Endothelial cell of umbilical vein (primary cell): ENCODE measurements at regions not wholly inside any gene's neighbourhood (a gene's known extent, or its start where the extent isn't known, plus 50 kb on each side); places are given as distances from the start of the nearest gene placed in this dataset.

Source experiments
- BruUV-seq: library from RNA; stranded (reverse); fragments of 400-500 nt; replicated peaks from 2 replicates; lab custom pipeline; 2021; lab: Mats Ljungman, UMichigan
- CTCF ChIA-PET: fragments of 300-600, 350-600 bp; sonication (Branson Sonifier 250); formaldehyde crosslinking; loops from one replicate; lab custom pipeline; 2021; ENCODE audit warnings: antibody characterized with exemption, inconsistent platforms; lab: Charles Lee
- POLR2A ChIA-PET: fragments of 300-600, 350-600 bp; sonication (Branson Sonifier 250); formaldehyde crosslinking; loops from one replicate; lab custom pipeline; 2021; ENCODE audit warnings: antibody characterized with exemption, inconsistent platforms; lab: Charles Lee
- DNase-seq: peaks from one replicate; pipeline ENCODE4 v3.0.0-alpha.2; 2011; ENCODE audit warnings: low read depth, low spot score
- FAIRE-seq: peaks from 2 replicates; lab custom pipeline; 2011; peaks lifted over from hg19 to GRCh38; lab: Jason Lieb, UNC
- H2AFZ ChIP-seq: 2 replicates; pipeline ENCODE4 v1.6.0; 2012; ENCODE audit warnings: low read depth, low read length, control low read depth, inconsistent platforms
- H3K27ac ChIP-seq: 2 replicates; pipeline ENCODE4 v1.5.1; 2011; ENCODE audit warnings: low read depth, mild to moderate bottlenecking, control low read depth, low read length, moderate library complexity; ENCODE audit not compliant: insufficient read depth
- H3K27me3 ChIP-seq, 2 experiments: 2 replicates each; pipeline versions ENCODE4 v1.6.0 to v1.6.1; 2011; ENCODE audit warnings: low read length in 2 of 2, mixed read lengths in 1 of 2; ENCODE audit not compliant: control insufficient read depth in 2 of 2, insufficient read depth in 2 of 2
- H3K36me3 ChIP-seq, 2 experiments: 2 replicates in 1 of 2; 3 replicates in 1 of 2; pipeline ENCODE4 v1.5.1; 2011; ENCODE audit warnings: low read length in 2 of 2, mild to moderate bottlenecking in 1 of 2, moderate library complexity in 1 of 2; ENCODE audit not compliant: control insufficient read depth in 2 of 2, insufficient read depth in 2 of 2; ENCODE audit errors: extremely low read depth in 1 of 2
- H3K4me1 ChIP-seq: 3 replicates; pipeline ENCODE4 v1.5.1; 2011; ENCODE audit warnings: mild to moderate bottlenecking, low read length; ENCODE audit not compliant: control insufficient read depth, insufficient read depth; ENCODE audit errors: extremely low read depth
- H3K4me2 ChIP-seq: 2 replicates; pipeline ENCODE4 v1.6.1; 2011; ENCODE audit warnings: low read length, control low read depth, mixed read lengths; ENCODE audit not compliant: insufficient read depth
- H3K4me3 ChIP-seq, 3 experiments: fragments of 200-600 bp in 1 of 3; sonication (generic), shearing (Covaris generic) in 1 of 3; replicated peaks in 1 of 3; 2 replicates each; pipeline ENCODE4 v1.5.1; 2011 to 2016; ENCODE audit warnings: control low read depth in 3 of 3, low read length in 3 of 3, mild to moderate bottlenecking in 2 of 3, inconsistent platforms in 1 of 3, low read depth in 1 of 3, moderate library complexity in 1 of 3; ENCODE audit not compliant: insufficient read depth in 1 of 3
- H3K79me2 ChIP-seq: 2 replicates; pipeline ENCODE4 v1.6.0; 2012; ENCODE audit warnings: low read length, inconsistent platforms; ENCODE audit not compliant: control insufficient read depth, insufficient read depth
- H3K9ac ChIP-seq: replicated peaks from 2 replicates; pipeline ENCODE3; 2011; ENCODE audit warnings: low read length, control low read depth; ENCODE audit not compliant: insufficient read depth; ENCODE audit errors: extremely low read depth
- H3K9me1 ChIP-seq: replicated peaks from 3 replicates; pipeline ENCODE4 v1.6.0; 2011; ENCODE audit warnings: mild to moderate bottlenecking, low read length; ENCODE audit not compliant: control insufficient read depth, insufficient read depth; ENCODE audit errors: extremely low read depth
- H3K9me3 ChIP-seq: replicated peaks from 2 replicates; pipeline ENCODE4 v1.5.1; 2012; ENCODE audit warnings: low read length, inconsistent platforms; ENCODE audit not compliant: control insufficient read depth, insufficient read depth
- H4K20me1 ChIP-seq: replicated peaks from 2 replicates; pipeline ENCODE3; 2011; ENCODE audit warnings: mild to moderate bottlenecking, low read length; ENCODE audit not compliant: control insufficient read depth, insufficient read depth; ENCODE audit errors: extremely low read depth
- CTCF ChIP-seq, 2 donors: IDR thresholded peaks; 1 replicate in 1 of 2; 2 replicates in 1 of 2; pipeline ENCODE4 v1.5.1; 2011; ENCODE audit warnings: low read length in 2 of 2, mild to moderate bottlenecking in 2 of 2, moderate library complexity in 2 of 2, control low read depth in 1 of 2, inconsistent platforms in 1 of 2, low read depth in 1 of 2; ENCODE audit not compliant: insufficient read depth in 1 of 2; ENCODE audit errors: extremely low read depth in 1 of 2
- EZH2 ChIP-seq: IDR thresholded peaks from 2 replicates; pipeline ENCODE4 v1.6.1; 2012; ENCODE audit warnings: borderline replicate concordance, low read depth, mild to moderate bottlenecking, moderate library complexity, low read length, inconsistent platforms; ENCODE audit not compliant: severe bottlenecking
- FOS ChIP-seq: IDR thresholded peaks from 2 replicates; pipeline ENCODE4 v1.6.1; 2011; ENCODE audit warnings: mild to moderate bottlenecking, low read length, moderate library complexity, borderline replicate concordance; ENCODE audit not compliant: insufficient read depth
- GATA2 ChIP-seq: IDR thresholded peaks from 2 replicates; pipeline ENCODE4 v1.7.0; 2011; ENCODE audit warnings: low read depth, mild to moderate bottlenecking, moderate library complexity, mixed read lengths, low read length; ENCODE audit not compliant: insufficient read length, insufficient read depth
- JUN ChIP-seq: IDR thresholded peaks from 2 replicates; pipeline ENCODE4 v1.6.1; 2011; ENCODE audit warnings: borderline replicate concordance, low read depth; ENCODE audit not compliant: insufficient read length, insufficient read depth
- MAX ChIP-seq: IDR thresholded peaks from 2 replicates; pipeline ENCODE4 v1.6.1; 2011; ENCODE audit not compliant: insufficient read depth, insufficient read length
- MYC ChIP-seq: IDR thresholded peaks from one replicate; pipeline ENCODE4 v1.6.1; 2011; ENCODE audit warnings: mild to moderate bottlenecking, low read depth, low read length
- POLR2A ChIP-seq: IDR thresholded peaks from 2 replicates; pipeline ENCODE4 v1.6.1; 2012; ENCODE audit warnings: low read depth, mild to moderate bottlenecking, control low read depth, low read length
- POLR2AphosphoS5 ChIP-seq: IDR thresholded peaks from 2 replicates; pipeline ENCODE4 v1.6.1; 2012; ENCODE audit warnings: low read depth, mild to moderate bottlenecking, control low read depth, low read length, moderate library complexity; ENCODE audit not compliant: insufficient read depth
- dilution Hi-C: fragments of 300-500 bp; cut with MboI; formaldehyde crosslinking; loops from one replicate; pipeline ENCODE4 v1.15.0; 2019; ENCODE audit warnings: low sequenced_read_pairs; ENCODE audit not compliant: extremely low pct_ligation_motif_present
- intact Hi-C: fragments of 100-400 bp; cut with micrococcal nuclease; formaldehyde crosslinking; loops from one replicate; pipeline ENCODE4 v1.10.0; 2022

GRCh38 chr4:71866212-71866885 is 82.5 kb upstream of the GC start:
- TF ChIP-seq POLR2A (no peak), POLR2AphosphoS5 (no peak), FOS (no peak), MAX (no peak), GATA2 (no peak), MYC (no peak), EZH2 (no peak), CTCF (IDR thresholded peaks at IDR 0.05; ENCODE audit: extremely low read depth in 1 of 2, insufficient read depth in 1 of 2, low read depth in 1 of 2, low read length in 2 of 2) (no peak), JUN (no peak)
- H3K9ac ChIP-seq, result no peak overlapping the region
- no peaks in the 10 kb centered on the region for H3K36me3 ChIP-seq
- intact Hi-C loops, result no loop called here
- H3K4me2 ChIP-seq, result no peak overlapping the region
- CTCF ChIA-PET, result no interaction called here
- no peaks in the 10 kb centered on the region for H3K4me1 ChIP-seq
- H3K27me3 ChIP-seq, result no peaks in the 10 kb centered on the region
- no peaks in the 10 kb centered on the region for H3K9me1 ChIP-seq
- dilution Hi-C loops, result no loop called here
- no peaks in the 10 kb centered on the region for H3K79me2 ChIP-seq
- no peak overlapping the region for H2AFZ ChIP-seq
- FAIRE-seq, result no peak
- POLR2A ChIA-PET, result no interaction called here
- no peak overlapping the region for H3K4me3 ChIP-seq
- H3K9me3 ChIP-seq, result no peaks in the 10 kb centered on the region
- BruUV-seq, result no TSS peak
- DNase-seq, result no peak
- H4K20me1 ChIP-seq, result no peaks in the 10 kb centered on the region
- H3K27ac ChIP-seq, result no peak overlapping the region
